GM19452 (cell line): ENCODE measurements at regions not wholly inside any gene's neighbourhood (a gene's known extent, or its start where the extent isn't known, plus 50 kb on each side); places are given as distances from the start of the nearest gene placed in this dataset.
A peak's percentile ranks its signal among the peaks of the same experiment; 100 is the strongest.

Experiments
- ATAC-seq: cut with Tn5 transposase; IDR thresholded peaks from one replicate; pipeline ENCODE4 v1.9.1; 2021; ENCODE audit not compliant: unreplicated experiment

DNA sequence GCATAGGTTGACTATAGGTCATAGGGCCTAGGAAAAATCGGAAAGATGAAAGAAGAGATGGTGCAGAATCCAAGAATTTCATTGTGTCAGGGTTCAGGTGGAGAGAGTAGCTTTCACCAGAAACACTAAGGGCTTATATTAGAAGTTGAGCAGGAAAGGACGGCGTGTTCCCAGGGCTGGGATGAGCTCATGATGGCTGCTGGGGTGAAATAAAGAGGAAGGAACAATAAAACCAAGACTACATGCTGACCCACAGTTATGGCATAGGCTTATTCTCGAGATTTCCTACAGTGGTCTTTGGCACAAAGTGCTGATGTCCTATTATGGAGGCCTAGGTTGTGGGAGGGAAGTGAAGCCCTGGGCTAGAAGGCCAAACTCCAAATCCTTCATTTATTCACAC, 195.8 kb downstream of the PTEN start:
- ATAC-seq, result no peak

DNA sequence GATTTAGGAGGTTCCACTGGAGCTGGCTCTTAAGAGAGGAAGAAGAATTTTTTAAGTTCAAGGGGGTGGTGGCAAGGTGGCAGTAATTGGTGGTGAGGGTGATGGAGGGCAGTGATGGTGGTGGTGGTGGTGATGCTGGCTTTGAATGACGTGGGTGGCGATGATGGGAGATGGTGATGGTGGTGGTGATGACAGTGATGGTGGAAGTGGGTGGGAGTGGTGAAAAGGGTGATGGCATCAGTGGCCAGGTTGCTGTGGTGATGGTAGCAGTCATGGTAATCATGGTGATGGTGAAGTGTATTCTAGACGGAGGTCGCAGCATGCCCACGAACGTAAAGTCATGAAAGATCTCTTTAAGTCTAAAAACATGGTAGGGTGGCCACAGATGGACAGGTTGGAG, 197.3 kb downstream of the PTEN start:
- no peak for ATAC-seq

DNA sequence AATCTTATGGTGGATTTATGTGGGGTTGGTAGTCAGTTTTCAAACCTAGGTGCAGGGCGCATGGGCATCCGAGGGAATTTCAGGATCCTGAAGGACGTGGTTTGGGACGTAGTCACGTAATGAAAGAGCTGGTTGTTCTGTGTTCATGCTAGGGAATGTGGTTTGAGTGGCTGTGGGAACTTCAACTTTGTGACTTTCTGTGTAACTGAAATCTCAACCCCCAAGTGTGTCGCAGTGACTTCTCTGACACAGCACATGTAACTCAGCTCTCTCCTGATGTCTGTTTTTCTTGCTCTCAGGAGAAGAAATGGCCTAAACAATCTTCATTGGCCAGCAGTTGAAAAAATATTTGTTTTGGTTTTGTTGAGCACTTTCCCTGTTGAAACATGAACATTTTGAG, 199.0 kb downstream of the PTEN start:
- ATAC-seq, result no peak

DNA sequence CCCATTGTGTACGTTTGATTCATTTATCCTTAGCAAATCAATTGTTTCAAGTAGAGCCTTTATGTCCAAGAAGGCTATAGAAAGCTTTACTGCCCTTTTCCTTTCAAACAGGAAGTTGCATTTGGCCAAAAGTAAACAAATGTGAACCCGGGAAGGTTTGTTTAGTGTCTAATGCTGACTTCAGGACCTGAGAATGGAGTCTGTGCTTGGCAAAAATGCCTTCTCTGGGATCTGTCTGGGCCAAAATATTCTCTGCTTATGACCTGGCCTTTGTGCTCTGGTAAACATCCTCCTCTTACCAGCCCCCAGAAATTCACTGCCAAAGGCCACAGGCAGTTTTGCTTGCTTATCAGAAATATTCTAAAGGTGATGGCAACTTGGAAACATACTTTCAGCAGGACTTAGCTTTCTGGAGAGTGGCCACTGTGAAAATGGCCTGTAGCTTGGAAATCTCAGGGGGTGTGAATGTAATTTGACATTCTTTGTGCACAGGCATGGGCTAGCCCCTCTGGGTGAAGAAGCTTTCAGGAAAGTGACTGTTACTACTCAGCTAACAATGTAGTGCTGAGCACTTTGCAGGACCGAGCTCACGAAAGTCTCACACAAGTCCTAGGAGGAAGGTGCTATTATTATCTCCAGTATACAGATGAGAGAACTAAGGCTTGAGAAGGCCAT, 199.5 kb downstream of the PTEN start:
- no peak for ATAC-seq

- no peak for ATAC-seq
Measured at GRCh38 chr10:88063861-88064557, 200.6 kb downstream of the PTEN start.

- ATAC-seq, result peak; percentile 51
Measured at GRCh38 chr10:88064608-88065382, 201.4 kb downstream of the PTEN start.

DNA sequence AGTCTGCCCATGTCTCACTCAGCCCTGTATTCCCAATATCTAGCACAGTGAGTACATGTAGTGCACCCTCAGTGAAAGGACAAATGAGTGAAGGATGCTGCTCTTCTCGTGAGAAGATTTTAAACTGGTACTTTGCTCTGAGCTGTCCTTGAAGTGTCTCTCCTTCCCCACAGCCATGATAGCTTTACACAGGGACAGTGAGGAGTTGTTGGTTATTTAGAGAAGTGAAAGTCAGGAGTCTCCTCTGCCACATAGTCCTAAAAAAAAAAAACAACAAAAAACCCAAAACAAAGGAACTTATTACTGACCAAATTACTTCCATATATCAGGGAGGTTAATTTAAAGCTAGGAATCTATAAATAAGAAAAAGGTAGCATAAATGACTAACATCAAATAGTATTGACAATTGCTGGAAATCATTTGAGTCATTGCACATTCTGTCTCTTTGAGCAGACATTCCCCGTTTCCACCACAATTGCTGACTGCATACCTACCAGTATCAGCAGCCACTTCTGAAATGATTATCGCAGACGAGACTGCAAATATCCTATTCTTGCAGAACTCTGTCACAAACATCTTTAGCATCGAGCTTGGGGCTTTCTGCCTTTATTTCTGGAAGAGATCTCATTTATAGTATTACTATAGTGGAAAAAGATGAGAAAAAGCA, 202.1 kb downstream of the PTEN start:
- peak; percentile 2 for ATAC-seq

DNA sequence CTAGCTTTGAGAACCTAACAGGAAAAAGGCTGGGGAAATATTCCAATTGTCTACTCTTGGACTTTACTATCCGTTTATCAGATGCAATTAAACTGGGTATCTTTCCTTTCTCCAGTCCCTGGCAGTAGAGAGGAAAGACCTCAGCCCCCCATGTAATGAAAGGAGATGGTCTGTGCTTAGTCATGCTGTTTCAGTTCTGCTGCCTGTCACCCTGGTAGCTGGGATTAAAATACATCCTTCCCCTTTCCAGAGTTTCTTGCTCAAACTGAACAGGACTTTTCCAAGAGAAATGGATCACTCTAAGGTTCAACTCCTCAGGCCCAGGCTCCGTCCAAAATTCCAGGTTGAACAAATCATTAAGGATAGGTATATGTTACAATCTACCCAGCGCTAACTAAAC, 202.9 kb downstream of the PTEN start:
- ATAC-seq, result no peak

DNA sequence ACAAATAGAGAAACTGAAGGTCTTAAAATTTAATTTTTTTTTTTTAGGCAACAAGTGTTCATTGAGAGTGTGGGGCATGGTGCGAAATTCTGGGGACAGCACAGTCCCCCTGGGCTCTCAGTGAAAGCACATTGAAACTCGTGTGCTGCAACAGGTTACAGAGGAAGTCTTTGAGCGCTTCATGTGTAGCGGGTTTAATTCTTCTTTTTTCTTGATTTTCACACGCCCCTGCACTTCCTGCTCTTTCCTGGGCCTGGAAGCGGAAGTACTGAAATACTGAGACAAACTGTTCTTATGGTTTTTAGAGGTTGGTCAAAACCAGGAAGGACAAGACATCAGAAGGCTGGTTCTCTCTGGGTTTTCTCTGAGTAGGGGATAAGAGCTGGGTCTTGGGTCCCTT, 203.5 kb downstream of the PTEN start:
- ATAC-seq, result no peak

DNA sequence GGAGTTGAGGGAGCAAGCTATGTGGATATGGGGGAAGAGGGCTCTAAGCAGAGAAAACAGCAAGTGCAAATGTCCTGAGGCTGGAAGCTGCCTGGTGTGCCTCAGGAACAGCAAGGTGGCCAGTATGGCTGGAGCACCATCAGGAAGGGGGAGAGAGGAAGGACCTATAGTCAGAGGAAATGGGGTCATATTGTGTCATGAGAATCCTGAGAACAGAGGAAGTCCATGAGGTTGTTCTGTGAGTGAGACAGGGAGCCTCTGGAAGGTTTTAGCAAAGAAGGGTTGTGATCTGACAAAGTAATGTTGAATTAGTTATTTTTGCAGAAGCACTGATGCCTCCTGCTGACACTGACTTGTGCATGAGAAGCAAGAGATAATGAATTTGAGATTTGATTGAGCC, 204.3 kb downstream of the PTEN start:
- ATAC-seq, result no peak

DNA sequence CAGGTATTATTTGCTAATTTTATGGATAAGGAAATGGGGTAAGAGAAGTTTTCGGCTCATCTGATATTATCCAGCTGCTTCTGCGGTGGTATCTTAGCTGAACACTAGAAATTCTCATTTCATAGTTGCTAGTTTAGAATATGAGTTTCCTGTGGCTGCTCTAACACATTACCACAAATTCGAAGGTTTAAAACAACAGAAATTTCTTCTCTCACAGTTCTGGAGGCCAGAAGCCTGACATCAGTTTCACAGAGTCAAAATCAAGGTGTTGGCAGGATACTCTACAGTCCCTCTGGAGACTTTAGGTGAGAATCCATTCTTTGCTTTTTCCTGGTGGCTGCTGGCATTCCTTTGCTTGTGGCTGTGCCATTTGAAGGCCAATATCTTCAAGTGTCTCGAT, 205.9 kb downstream of the PTEN start:
- ATAC-seq, result no peak

- ATAC-seq, result peak; percentile 50
Measured at GRCh38 chr10:88070080-88070880, 206.9 kb downstream of the PTEN start.

DNA sequence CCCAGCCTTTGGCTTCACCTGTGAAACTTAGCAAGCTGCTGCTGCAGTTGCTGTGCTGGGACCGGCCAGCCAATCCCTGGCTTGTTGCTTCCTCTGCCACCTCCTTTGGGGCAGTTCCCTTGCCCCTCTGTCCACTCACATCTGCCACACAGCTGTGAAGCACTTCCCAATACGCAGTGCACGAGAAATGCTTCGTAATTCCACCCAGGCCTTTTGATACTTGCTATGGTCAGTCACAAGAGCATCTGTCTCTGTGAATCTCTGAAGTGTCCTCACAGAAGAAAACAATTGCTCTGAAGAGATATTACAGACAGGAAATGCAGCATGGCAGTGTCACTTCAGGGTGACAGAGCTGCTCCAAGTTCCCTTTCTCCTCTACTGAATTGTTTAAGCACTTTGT, 208.5 kb downstream of the PTEN start:
- no peak for ATAC-seq

DNA sequence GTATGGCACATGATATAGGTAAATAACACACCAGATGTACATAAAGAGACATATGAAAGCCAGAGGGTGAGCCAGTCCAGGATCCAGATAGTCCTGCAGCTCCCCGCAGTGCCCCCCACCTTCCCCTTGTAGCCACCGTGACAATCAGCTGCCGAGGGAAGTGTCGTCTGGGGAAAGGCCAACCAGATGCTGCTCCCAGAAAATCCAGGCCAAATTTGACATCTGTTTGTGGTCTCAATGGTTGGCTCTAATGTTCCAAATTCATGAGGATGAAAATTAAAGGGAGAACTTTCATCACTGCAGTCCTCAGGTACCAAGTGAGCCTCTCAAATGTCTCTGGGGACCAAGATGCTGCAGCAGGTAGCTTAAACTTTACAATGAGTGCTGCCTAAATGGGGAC, 210.3 kb downstream of the PTEN start:
- ATAC-seq, result no peak

- ATAC-seq, result no peak
Measured at GRCh38 chr10:88074971-88075370, 211.5 kb downstream of the PTEN start.

- no peak for ATAC-seq
Measured at GRCh38 chr10:88076027-88076880, 212.8 kb downstream of the PTEN start.

- ATAC-seq, result no peak
Measured at GRCh38 chr10:88077977-88078376, 214.6 kb downstream of the PTEN start.

DNA sequence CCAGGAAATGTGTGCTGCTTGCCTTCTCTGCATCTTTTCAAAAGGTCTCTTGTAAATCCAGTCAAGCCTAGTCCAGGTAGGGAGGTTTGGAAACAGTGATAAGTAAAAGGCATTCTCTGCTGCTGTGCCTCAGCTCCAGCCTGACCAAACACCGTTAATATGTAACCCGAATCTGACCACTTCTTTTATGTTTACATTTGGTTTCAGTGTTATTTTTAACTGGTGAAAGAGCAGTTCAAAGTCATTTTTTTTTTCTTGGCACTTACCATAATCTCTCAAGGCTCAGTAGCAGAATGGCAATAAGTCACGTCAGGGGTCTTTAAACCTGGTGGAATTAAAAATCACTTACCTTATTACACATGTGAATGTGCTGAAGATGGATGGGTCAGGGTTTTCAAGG, 216.8 kb downstream of the PTEN start:
- ATAC-seq, result peak; percentile 45

DNA sequence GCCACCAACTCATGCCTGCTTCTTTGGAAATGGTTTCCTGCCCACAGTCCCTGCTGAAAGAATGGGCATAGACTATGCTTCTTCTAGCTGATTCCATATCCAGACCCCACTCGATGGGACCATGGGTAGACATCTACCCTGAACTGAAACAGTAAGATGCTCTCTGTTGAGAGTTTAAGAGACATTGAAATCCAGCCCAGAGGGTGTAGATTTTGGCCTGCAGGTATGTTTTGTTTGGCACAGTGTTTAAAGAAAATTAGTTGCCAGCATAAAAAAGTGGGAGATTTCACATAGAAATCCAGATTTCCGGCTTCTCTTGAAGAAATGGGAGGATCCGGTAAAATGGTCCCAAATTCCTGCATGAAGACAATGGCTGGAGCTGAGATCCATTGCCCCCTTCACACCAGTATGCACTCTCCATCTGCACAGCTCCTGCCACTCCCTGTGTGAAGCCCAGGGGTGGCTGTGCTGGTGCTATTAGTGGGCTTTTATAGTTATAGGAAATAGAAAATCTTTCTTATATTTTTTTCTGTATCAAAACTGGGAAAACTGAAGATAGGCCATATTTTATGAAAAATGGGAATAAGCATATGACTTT, 218.1 kb downstream of the PTEN start:
- ATAC-seq, result no peak
